Stimulated activated CD8-positive, alpha-beta memory T cell treated with anti-CD3 and anti-CD28 coated beads, Interleukin-2, amount 100 ng/mL, for 1 hour (primary cell): ENCODE measurements at regions not wholly inside any gene's neighbourhood (a gene's known extent, or its start where the extent isn't known, plus 50 kb on each side); places are given as distances from the start of the nearest gene placed in this dataset.

ENCODE experiments used
- DNase-seq, 2 donors: peaks; one replicate each; pipeline ENCODE4 v3.0.0-alpha.2; 2020; ENCODE audit warnings: low read depth in 2 of 2

DNA sequence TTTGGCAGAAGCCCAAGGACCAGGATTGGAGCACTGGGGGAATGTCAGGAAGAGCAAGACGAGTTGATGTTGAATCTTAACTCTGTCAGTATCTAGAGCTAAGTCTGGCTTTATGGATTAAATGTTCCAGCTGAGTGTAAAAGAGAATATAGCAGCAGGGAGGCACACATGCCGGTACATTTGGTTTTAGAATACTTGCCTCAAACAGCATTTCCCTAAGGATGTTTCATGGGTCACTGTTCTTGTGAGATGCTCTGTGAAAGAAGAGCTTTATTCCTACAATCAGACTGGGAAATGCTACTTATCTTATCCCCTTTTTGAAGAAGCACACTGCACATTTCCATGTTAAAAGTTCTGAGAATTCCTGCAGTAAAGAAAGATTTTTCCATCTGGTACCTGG, 440.3 kb upstream of the B3GALT2 start:
- DNase-seq = no peak

DNA sequence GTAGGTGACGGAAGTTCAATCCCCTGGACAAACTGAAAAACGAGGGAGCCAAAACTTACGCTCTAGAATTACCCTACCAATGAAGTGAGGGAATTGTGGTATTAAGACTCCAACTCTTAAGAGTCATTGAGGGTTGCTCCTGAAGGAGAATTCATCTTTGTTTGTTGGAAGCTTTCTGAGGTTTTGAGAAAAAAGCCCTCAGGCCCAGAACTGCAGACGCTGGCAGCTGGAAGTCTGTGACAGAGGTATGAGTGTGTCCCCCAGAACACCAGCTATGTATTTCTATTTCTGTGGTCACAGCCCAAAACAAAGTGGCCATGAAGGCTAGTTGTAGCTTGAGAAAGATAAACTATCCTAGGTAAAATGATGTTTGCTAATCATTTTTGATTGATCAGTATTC, 438.8 kb upstream of the B3GALT2 start:
- no peak for DNase-seq

DNA sequence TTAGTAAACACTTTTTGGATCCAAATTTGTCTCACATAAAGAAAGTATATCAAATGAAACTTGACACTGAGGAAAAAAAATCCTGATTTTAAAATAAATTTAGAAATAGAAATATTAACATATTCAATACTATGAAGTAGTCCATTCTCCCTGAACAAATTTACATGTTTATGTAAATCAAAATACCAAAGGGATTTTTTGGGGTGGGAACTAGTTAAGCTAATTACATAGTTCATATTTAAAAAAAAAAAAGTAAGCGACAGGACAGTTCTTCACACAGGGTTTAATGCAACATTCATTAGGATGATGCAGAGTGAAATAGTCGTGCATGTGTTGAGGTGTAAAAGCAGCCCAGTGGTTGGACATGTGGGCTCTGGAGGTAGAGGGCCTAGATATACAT, 433.5 kb upstream of the B3GALT2 start:
- DNase-seq = no peak

DNA sequence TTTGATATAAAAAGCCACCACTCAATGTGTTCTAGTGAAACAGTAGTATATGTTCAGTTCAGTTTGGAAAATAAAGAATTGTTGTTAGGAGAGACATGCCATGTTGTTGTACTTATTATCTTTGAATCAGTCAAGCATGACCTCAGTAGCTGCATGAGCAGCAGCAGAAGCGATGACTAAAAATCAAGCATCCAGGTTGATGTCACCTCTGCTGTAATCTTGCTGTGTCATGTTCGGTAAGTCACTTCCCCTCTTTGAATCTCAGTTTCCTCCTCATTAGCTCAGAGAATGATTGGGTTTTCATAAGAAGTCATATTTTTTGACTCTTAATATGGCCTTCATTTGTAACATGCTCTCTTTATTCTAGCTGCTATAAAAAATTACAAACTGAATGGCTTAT, 428.4 kb upstream of the B3GALT2 start:
- DNase-seq = no peak

DNA sequence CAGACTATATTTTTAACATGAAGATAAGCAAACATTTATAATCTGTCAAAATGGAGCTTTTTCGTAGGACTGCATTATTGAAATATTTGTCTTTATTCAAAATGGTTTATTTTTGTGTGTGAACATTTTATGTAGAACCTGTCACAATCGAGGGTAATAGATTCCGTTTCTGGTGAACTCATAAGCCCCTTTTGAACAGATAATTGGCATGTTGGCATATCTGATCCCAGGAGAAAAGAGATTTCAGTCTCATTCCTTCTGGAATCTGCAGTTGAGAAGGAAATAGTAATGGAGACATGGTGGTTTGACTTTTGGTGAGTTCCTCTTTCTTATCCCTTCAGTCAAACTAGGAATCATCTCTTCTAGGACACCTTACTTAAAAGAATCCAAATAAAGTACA, 427.9 kb upstream of the B3GALT2 start:
- no peak for DNase-seq

DNA sequence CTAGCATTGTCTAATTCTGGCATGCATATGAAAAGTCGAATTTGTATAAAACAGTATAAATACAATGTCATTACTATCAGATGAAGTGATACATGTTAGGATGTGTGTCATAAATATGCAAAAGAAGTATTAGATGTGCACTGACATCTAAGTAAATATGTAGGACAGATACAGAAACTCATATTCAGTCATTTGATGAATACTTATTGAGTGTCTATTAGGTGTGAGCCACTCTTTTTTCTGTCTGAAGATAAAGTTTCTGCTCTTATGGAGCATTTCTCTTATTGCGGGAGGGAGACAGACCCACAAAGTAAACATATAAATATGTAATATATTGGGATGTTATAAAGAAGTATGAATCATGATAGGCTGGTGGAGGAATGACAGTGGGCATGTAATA, 426.6 kb upstream of the B3GALT2 start:
- DNase-seq = no peak

DNA sequence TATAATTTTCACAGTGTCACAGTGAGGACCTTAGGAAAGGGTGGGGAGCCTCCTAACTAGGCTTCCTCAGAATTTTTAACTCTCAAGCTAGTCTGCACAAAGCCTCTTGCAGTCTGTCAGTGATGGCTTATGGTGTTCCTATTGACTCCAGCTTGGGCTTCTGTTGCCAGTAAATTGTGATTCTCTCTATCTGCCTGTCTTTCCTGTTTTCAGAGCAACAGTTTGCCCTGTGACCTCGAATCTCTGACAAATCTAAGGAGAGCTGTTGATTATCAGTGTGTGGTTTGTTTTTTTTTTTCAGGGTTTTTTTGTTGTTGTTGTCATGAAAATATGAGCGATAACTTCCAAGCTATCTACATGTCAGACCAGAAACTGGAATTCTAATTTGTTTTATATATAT, 423.2 kb upstream of the B3GALT2 start:
- DNase-seq = no peak

DNA sequence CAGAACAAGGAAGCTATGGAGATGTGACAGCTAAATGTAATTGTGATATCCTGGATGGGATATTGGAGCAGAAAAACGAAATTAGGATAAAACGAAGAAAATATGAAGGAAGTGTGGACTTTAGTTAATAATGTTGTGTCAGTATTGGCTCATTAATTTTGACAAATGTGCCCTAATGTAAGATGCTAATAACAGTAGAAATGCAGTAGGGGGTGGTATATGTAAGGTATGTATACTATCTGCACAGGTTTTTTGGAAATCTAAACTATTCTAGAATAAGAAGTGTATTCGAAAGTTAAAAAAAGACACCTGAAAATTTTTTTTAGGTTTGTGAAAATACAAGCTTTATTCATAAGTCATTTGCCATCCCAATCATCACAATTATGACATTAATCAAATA, 421.4 kb upstream of the B3GALT2 start:
- no peak for DNase-seq

DNA sequence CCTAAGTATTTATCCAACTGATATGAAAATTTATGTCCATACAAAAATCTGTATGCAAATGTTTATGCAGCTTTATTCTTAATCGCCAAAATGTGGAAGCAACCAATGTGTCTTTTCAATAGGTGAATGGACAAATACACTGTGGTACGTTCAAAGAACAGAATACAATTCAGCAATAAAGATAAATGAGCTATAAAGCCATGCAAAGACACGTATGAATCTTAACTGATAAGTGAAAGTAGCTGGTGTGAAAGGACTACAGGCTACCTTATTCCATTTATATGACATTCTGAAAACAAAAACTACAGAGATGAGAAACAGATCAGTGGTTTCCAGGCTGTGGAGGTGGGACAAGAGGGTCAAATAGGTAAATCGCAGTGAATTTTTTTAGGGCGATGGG, 419.6 kb upstream of the B3GALT2 start:
- no peak for DNase-seq

DNA sequence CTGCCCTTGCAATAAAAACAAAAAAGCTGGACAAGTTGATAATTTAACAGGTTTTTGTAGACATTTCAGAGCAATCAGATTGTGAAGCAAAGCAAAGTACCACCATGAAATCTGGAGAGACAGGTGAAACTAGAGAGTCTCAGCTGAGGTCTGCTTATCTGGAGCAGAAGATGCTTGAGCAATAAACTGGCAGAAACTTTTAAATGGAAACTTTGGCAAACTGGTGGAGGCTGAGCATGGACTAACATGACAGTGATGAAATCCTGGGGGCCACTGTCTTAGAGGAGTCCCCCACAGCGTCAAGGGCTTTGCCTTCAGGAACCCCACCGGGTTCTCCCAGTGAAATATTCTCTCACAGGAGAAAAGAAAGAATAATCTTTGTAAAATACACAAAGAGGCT, 416.3 kb upstream of the B3GALT2 start:
- no peak for DNase-seq

DNA sequence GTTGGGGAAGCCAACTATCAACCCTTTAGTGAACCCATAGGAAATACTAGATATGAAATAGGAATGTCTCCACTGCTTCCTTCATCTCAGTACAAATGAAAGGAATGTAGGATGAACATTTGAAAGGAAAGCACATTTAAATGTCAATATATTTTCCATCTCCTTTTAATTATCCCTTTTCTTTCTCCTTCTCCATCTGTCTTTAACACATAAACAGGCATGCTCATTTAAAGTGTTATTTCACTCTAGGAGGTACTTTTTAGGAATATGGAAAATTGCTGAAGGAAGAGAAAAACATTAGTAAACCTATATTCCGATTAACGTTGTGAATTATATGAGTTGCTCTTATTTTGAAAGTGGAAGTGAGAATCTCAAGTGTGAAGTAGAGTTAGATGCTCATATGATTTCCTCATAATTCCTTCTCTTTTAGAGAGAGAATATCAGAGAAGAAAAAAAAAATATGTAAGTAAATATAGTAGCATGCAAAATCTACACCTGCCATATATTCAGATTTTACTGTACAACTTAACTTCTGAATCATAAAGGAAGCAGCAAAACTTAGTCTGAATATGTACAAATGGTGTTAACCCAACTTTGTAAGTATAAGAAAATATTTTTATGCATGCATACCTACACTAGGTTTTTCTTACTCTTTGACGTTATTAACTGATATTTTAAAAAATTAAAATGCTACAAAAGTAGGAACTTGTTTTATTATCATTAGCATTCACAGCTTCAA, 406.9 kb upstream of the B3GALT2 start:
- DNase-seq = no peak

DNA sequence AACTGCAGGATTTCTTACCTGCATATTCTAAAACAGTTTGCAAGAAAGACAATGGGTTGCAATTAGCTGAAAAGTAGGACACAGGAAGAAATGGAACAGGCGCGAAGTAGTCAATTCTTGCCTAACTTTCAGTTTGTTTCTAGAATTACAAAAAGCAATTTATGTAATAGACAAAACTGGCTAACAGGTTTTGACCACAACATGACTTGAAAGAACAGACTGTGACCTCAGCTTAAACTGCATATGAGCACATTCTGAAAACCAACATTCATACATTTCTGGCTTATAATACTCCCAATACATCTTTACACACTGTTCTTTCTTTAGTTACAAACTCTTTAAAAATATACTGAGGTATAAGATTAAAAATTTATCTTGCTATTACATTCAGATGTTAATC, 405.9 kb upstream of the B3GALT2 start:
- DNase-seq = no peak

DNA sequence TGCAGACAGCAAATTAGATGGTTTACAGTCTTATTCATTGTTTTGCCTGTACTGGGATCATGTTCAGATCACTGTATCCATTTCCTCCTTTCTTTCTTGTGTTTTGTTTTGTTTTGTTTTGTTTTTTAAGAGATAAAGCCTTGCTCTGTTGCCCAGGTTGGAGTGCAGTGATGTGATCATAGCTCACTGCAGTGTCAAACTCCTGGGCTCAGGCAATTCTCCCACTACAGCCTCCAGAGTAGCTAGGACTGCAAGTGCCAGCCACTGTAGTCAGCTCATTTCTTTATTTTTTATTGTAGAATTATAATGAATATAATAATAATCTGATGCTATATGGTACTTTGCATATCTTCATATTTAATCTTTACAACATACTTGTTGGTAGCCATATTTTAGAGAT, 403.7 kb upstream of the B3GALT2 start:
- no peak for DNase-seq

DNA sequence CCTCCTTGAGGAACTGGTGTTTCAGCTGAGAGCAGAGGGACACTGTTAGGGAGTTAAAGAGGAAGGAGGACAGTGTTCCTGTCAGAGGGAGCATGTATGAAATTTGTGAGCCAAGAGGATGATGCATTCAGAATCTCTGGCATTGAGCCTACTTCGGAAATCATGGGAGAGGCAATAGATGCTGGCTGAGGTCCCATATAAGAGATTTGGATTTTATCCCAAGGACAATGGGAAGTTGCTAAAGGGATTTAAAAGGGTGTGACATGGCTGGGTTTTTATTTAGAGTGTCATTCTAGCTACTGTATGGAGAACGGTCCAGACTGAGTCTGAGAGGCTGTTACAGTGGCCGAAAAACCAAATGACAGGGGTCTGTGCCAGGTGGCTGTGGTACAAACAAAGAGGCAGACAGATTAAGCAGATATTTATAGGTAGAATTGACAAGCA, 403.2 kb upstream of the B3GALT2 start:
- no peak for DNase-seq

DNA sequence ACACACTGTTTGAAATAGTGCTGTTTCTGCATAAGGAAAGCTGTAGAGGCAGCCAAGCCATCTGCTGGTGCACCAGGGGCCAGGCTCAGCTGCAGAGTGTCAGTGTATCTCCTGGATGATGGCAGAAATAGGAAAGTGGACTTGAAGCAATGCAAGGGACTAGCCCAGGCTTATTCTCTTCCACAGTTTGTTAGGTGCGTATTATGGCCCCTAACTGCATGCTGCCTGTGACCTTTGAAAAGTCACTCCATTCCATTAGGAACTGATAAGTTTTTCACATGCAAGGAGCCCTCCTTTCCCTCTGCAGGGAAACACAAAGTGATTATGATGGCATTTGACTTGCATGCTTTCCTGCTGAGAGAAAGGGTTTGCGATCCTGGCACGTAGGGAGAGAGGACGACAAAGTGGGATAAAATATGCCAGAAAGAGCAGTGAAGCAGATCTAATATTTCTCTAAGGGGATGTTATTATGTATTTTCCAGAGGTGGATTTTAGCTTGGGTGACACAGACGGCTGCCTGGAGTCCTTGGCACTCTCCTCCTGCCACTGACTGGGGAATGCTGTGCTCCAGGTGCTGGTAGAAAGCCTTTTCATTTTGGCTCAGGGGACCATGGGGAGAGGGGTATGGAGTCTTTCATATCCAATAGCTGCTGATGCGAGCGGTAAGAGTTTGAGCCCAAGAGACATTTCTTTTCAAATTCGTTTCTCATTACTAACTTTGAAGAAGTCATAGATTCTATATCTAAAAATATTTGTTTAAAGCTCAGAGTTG, 402.1 kb upstream of the B3GALT2 start:
- no peak for DNase-seq

DNA sequence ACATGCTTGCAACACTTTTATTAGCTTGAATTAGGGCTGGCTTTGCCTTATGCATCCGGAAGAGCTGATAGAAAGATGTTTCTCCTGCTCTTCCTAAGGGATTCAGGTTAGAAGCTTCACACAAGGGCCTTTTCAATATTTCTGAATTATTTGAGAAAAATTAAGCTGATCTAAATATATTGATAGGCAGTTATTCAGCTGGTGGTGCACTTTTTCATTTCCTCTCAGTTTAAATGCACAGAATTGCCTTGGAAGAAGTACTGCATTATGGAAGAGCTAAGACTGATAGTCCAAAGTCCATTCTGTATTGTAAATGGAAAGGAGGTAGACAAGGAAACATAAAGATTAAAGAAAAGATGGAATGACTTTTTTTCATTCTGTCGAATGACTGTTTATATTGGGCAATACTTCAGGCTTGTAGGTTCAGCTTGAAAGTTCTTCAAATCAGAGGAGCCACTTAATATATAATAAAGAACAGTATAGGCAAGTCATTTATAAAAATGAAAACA, 398.4 kb upstream of the B3GALT2 start:
- no peak for DNase-seq

DNA sequence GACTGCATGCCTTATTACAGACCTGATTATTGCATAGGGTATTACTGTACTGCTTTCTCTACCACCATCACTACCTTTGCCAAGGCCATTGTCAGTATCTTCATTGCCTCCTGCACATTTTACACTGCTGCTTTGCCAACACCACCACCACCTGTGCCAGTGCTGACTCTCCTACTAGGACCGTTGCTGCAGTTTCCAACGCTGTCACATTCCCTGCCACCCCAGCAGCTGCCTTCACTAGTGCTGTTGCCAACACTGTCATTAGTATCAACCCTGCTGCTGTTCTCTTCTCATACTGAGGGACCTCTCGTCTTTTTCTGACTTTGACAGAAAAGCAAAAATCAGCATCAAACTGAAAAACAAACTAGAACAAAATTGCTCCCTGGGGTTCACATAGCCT, 394.9 kb upstream of the B3GALT2 start:
- DNase-seq = no peak

DNA sequence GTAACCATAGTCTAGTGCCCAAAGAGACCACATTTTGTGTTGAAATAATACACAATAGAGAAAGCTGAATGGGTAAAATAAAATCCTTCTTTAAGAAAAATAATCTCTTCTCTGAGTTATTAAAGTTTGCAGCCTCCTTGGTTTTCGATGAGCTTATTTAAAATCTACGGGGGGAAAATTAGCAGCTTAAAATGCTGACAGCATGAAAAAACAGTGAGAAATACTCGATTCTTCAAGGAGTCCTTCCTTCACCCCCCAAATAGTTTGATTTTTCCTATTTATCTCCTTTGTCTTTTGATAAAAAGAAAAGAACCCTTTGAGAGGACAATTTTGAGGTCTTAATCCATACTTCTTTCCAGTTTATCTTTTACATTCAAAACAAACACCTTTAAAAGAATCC, 394.0 kb upstream of the B3GALT2 start:
- no peak for DNase-seq

DNA sequence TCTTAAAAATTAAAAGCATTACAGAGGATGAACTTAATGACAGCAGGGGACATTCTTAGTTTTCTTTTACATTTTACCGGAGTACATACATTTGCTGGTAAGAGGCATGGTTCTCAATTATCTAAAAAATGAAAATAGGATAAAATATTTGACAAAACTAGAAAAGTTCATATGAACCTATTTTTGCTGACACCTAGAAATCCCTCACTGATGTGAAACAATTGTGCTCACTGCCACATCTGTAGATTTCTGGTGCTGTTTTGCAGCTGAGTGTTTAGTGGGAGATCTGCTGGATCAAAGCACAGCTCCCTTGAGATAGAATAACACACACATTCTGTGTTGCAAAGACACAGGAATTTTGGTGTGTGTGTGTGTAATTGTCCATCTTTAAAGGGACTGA, 392.9 kb upstream of the B3GALT2 start:
- DNase-seq = no peak

DNA sequence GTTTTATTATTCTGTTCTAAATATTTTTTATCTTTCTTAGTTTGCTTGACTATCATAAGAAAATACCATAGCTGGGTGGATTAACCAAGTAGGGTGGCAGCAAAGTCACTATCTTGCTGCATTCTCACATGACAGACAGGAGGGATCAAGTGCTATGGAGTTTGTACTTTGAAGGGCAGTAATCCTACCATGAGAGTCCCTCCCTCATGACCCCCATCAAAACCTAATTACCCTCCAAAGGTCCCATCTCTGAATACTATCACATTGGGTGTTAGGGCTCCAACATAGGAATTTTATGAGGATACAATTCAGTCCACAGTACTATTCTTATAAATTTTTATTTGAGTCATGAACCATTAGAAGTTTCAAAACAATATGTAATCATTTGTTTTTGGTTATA, 388.5 kb upstream of the B3GALT2 start:
- no peak for DNase-seq

DNA sequence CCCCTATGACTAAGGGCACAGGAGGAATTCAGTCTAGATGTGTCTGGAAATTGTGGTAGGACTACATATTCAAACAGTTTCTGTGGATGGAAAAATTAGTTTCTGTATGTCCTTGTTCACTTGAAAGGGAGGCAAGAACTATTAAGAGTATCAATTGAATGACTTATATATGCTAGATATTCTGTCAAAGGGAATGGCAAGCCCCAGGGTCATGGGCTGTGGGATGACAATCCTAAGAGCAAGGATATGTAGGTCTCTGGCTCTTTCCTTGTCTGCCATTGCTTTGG, 383.5 kb upstream of the B3GALT2 start:
- DNase-seq = no peak

DNA sequence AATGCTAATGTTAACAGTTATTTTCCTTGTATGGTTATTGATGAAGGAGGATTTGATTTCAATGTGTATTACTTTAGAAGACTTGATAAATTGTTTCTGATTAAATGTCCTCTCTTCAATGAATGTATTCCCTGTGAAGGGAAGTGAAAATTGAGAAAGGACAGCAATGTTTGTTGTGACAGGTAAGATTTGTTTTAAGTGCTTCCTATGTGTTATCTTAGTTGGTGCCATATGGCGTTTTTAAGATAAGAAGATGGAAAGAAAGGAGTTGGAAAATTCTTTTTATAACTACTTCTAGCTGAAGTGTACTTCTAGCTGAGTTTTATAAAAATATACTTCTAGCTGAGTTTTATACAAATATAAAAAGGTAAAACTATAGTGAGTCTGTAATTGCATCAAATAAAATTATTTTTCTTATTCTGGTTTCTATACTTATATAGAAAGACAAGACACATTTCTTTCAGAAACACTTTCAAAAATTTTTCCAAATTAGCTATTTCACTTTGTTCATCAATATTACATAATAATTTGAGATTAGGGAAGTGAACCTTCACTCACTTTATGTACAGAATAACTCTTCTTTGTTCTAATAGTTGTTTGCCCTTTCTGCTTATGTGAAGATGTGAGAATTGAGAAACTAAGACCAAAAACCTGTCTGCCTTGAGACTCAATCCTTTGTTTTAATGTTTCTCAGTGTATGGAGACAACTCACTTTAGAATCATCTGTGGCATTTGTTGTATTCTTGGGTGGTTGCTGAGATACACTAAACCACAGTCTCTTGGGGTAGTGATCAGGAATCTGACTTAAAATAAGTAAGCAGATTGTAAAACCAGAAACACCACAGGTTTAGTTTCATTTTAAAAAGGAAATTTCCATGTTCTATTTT, 382.9 kb upstream of the B3GALT2 start:
- no peak for DNase-seq

DNA sequence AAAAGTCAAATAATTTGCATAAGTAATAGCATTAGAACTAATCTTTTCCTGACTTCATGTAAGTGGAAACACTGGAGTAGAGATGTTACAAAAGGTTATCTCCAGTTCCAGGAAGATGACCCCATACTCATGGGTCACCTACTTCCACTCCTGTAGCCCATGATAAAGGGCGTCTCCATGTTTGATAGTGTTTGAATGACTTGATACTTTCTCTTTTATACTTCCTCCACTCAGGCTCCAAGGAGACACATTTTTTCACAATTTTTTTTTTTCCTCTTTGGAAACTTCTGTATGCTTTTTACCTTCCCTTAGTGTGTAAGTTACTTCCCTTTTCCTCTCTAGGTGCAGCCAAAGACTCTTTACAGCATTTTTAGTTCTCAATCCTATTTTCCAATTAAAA, 382.1 kb upstream of the B3GALT2 start:
- DNase-seq = no peak
